OCI-LY1 (cell line): ENCODE measurements at regions not wholly inside any gene's neighbourhood (a gene's known extent, or its start where the extent isn't known, plus 50 kb on each side); places are given as distances from the start of the nearest gene placed in this dataset.

Experiments
- H2AFZ ChIP-seq: fragments of 200-600 bp; sonication (generic), shearing (Covaris generic); 2 replicates; pipeline ENCODE4 v1.6.0; 2014; ENCODE audit warnings: antibody characterized with exemption, mild to moderate bottlenecking, low read length
- H3F3A ChIP-seq: fragments of 200-600 bp; sonication (generic), shearing (Covaris generic); 2 replicates; pipeline ENCODE4 v1.6.0; 2014; ENCODE audit warnings: mild to moderate bottlenecking, antibody characterized with exemption, low read length, moderate library complexity; ENCODE audit not compliant: insufficient read depth
- H3K27ac ChIP-seq: fragments of 200-600 bp; sonication (generic); 2 replicates; pipeline ENCODE4 v1.5.1; 2014; ENCODE audit warnings: low read length, mixed run types, mild to moderate bottlenecking, low read depth; ENCODE audit not compliant: poor library complexity, severe bottlenecking
- H3K27me3 ChIP-seq: fragments of 200-600 bp; sonication (generic); 2 replicates; pipeline ENCODE4 v1.6.0; 2014; ENCODE audit warnings: antibody characterized with exemption, mild to moderate bottlenecking, low read length, moderate library complexity; ENCODE audit not compliant: insufficient read depth
- H3K36me3 ChIP-seq: fragments of 200-600 bp; sonication (generic); 2 replicates; pipeline ENCODE4 v1.6.1; 2014; ENCODE audit warnings: mild to moderate bottlenecking, antibody characterized with exemption, low read length, moderate library complexity, mixed read lengths; ENCODE audit not compliant: insufficient read depth
- H3K4me1 ChIP-seq: fragments of 200-600 bp; sonication (generic); 2 replicates; pipeline ENCODE4 v1.5.1; 2014; ENCODE audit warnings: mild to moderate bottlenecking, low read length, moderate library complexity; ENCODE audit not compliant: insufficient read depth, severe bottlenecking
- H3K4me2 ChIP-seq: fragments of 200-600 bp; sonication (generic), shearing (Covaris generic); 2 replicates; pipeline ENCODE4 v1.6.1; 2014; ENCODE audit warnings: low read length
- H3K4me3 ChIP-seq: fragments of 200-600 bp; sonication (generic); 2 replicates; pipeline ENCODE4 v1.5.1; 2014; ENCODE audit warnings: low read length, low read depth, mild to moderate bottlenecking, mixed read lengths; ENCODE audit not compliant: poor library complexity, severe bottlenecking
- H3K79me2 ChIP-seq: fragments of 200-600 bp; shearing (Covaris generic); 2 replicates; pipeline ENCODE4 v1.6.1; 2016; ENCODE audit warnings: mixed run types, low read length, mixed read lengths; ENCODE audit not compliant: insufficient read depth
- H3K9ac ChIP-seq: fragments of 200-600 bp; sonication (generic), shearing (Covaris generic); 2 replicates; pipeline ENCODE4 v1.6.1; 2014; ENCODE audit warnings: mild to moderate bottlenecking, low read length, mixed read lengths
- H3K9me2 ChIP-seq: fragments of 200-600 bp; sonication (generic), shearing (Covaris generic); 2 replicates; pipeline ENCODE4 v1.6.1; 2014; ENCODE audit warnings: low read depth, mild to moderate bottlenecking, low read length, mixed read lengths
- H3K9me3 ChIP-seq: fragments of 200-600 bp; shearing (Covaris generic); 2 replicates; pipeline ENCODE4 v1.6.1; 2014; ENCODE audit warnings: low read length, mixed read lengths
- H4K20me1 ChIP-seq: fragments of 200-600 bp; sonication (generic), shearing (Covaris generic); 2 replicates; pipeline ENCODE4 v1.6.0; 2016; ENCODE audit warnings: mild to moderate bottlenecking, low read length; ENCODE audit not compliant: insufficient read depth
- CTCF ChIP-seq: fragments of 200-600 bp; sonication (generic), shearing (Covaris generic); IDR thresholded peaks from 2 replicates; pipeline ENCODE4 v1.5.1; 2017; ENCODE audit warnings: mild to moderate bottlenecking, antibody characterized with exemption, low read length, moderate library complexity, mixed read lengths
- EZH2 ChIP-seq: fragments of 200-600 bp; sonication (generic), shearing (Covaris generic); IDR thresholded peaks from 2 replicates; pipeline ENCODE4 v1.8.0; 2017; ENCODE audit warnings: borderline replicate concordance, mixed run types, mild to moderate bottlenecking, antibody characterized with exemption, low read length, moderate library complexity, mixed read lengths

- no peaks in the 10 kb centered on the region for H3K9me2 ChIP-seq
- H3K36me3 ChIP-seq = no peaks in the 10 kb centered on the region
- TF ChIP-seq CTCF (peak; percentile 98), EZH2 (no peak)
- no peak overlapping the region for H3K4me3 ChIP-seq
- H3K27ac ChIP-seq = no peak overlapping the region
- H3F3A ChIP-seq = no peaks in the 10 kb centered on the region
- no peaks in the 10 kb centered on the region for H4K20me1 ChIP-seq
- H3K9me3 ChIP-seq = no peaks in the 10 kb centered on the region
- H2AFZ ChIP-seq = peak overlapping the region; percentile 40; the same call in 1 of the 2 replicates
- 0 out of 2 replicates have a peak, but pooled peaks cover 4% of the 10 kb centered on the region for H3K27me3 ChIP-seq
- H3K79me2 ChIP-seq = no peaks in the 10 kb centered on the region
- H3K4me1 ChIP-seq = peaks cover 6% of the 10 kb centered on the region
- peak overlapping the region; percentile 33; the same call in 1 of the 2 replicates for H3K4me2 ChIP-seq
- H3K9ac ChIP-seq = no peak overlapping the region
Observed at GRCh38 chr12:11486623-11487444, 91.5 kb upstream of the PRB2 start.

GRCh38 chr12:11496157-11496851, 100.9 kb upstream of the PRB2 start:
- no peaks in the 10 kb centered on the region for H3K79me2 ChIP-seq
- no peak overlapping the region for H3K4me2 ChIP-seq
- H2AFZ ChIP-seq = no peak overlapping the region
- H3K9me2 ChIP-seq = no peaks in the 10 kb centered on the region
- H3K4me1 ChIP-seq = peaks cover 26% of the 10 kb centered on the region
- H3K4me3 ChIP-seq = no peak overlapping the region
- TF ChIP-seq EZH2 = no peak
- no peak overlapping the region for H3K9ac ChIP-seq
- H3K36me3 ChIP-seq = no peaks in the 10 kb centered on the region
- H4K20me1 ChIP-seq = no peaks in the 10 kb centered on the region
- H3K27ac ChIP-seq = no peak overlapping the region
- H3K9me3 ChIP-seq = no peaks in the 10 kb centered on the region
- H3F3A ChIP-seq = no peaks in the 10 kb centered on the region
- no peaks in the 10 kb centered on the region for H3K27me3 ChIP-seq

GRCh38 chr12:11497438-11497837, 102.1 kb upstream of the PRB2 start:
- H3K4me3 ChIP-seq = no peak overlapping the region
- no peak overlapping the region for H2AFZ ChIP-seq
- no peaks in the 10 kb centered on the region for H3F3A ChIP-seq
- no peaks in the 10 kb centered on the region for H3K9me3 ChIP-seq
- H3K27me3 ChIP-seq = no peaks in the 10 kb centered on the region
- no peaks in the 10 kb centered on the region for H3K36me3 ChIP-seq
- no peak for TF ChIP-seq CTCF
- H3K4me2 ChIP-seq = no peak overlapping the region; the same call in 1 of the 2 replicates
- no peaks in the 10 kb centered on the region for H3K9me2 ChIP-seq
- H3K79me2 ChIP-seq = no peaks in the 10 kb centered on the region
- H3K27ac ChIP-seq = peak overlapping the region; percentile 51
- H3K4me1 ChIP-seq = peaks cover 26% of the 10 kb centered on the region
- H4K20me1 ChIP-seq = no peaks in the 10 kb centered on the region
- no peak overlapping the region; the same call in 1 of the 2 replicates for H3K9ac ChIP-seq
